HG02938 (cell line): ENCODE measurements at regions not wholly inside any gene's neighbourhood (a gene's known extent, or its start where the extent isn't known, plus 50 kb on each side); places are given as distances from the start of the nearest gene placed in this dataset.
"Not testable (repeated sequence)": the region's sequence is repeated elsewhere in the genome, so short reads cannot be mapped to it uniquely, and the experiment has no call there.

Experiments
- ATAC-seq: cut with Tn5 transposase; IDR thresholded peaks from one replicate; pipeline ENCODE4 v1.9.1; 2021; ENCODE audit warnings: mild to moderate bottlenecking, moderate library complexity; ENCODE audit not compliant: unreplicated experiment

- ATAC-seq = no peak
These were observed 1127.0 kb downstream of the DNAJB9 start for GRCh38 chr7:109696723-109697122.

GRCh38 chr7:109699661-109700060 is 1130.0 kb downstream of the DNAJB9 start:
- ATAC-seq = no peak

GRCh38 chr7:109713366-109713765 is 1143.7 kb downstream of the DNAJB9 start:
- ATAC-seq = no peak

- not testable (repeated sequence) for ATAC-seq
These were observed 1149.7 kb downstream of the DNAJB9 start for GRCh38 chr7:109719359-109719758.

GRCh38 chr7:109734601-109735000 is 1164.9 kb downstream of the DNAJB9 start:
- no peak for ATAC-seq

GRCh38 chr7:109735881-109736280 is 1166.2 kb downstream of the DNAJB9 start:
- no peak for ATAC-seq

- ATAC-seq = no peak
These were observed 1176.2 kb downstream of the DNAJB9 start for GRCh38 chr7:109745677-109746410.

GRCh38 chr7:109751241-109751640 is 1181.6 kb downstream of the DNAJB9 start:
- ATAC-seq = no peak

GRCh38 chr7:109752068-109752467 is 1182.4 kb downstream of the DNAJB9 start:
- no peak for ATAC-seq

- no peak for ATAC-seq
These were observed 1188.0 kb downstream of the DNAJB9 start for GRCh38 chr7:109757713-109758112.

GRCh38 chr7:109763611-109764010 is 1193.9 kb downstream of the DNAJB9 start:
- no peak for ATAC-seq

GRCh38 chr7:109772161-109772560 is 1202.5 kb downstream of the DNAJB9 start:
- ATAC-seq = no peak

GRCh38 chr7:109782806-109783205 is 1213.1 kb downstream of the DNAJB9 start:
- ATAC-seq = no peak

GRCh38 chr7:109806548-109806947 is 1236.9 kb downstream of the DNAJB9 start:
- ATAC-seq = no peak

- ATAC-seq = no peak
These were observed 1251.5 kb downstream of the DNAJB9 start for GRCh38 chr7:109821156-109821555.

GRCh38 chr7:109834851-109835250 is 1256.1 kb upstream of the LRRN3 start:
- no peak for ATAC-seq

GRCh38 chr7:109835577-109835976 is 1255.3 kb upstream of the LRRN3 start:
- ATAC-seq = no peak

GRCh38 chr7:109836016-109836415 is 1254.9 kb upstream of the LRRN3 start:
- no peak for ATAC-seq

- no peak for ATAC-seq
These were observed 1248.5 kb upstream of the LRRN3 start for GRCh38 chr7:109842386-109842785.

- no peak for ATAC-seq
These were observed 1246.6 kb upstream of the LRRN3 start for GRCh38 chr7:109844362-109844761.

GRCh38 chr7:109864230-109864629 is 1226.7 kb upstream of the LRRN3 start:
- no peak for ATAC-seq

GRCh38 chr7:109868215-109868860 is 1222.6 kb upstream of the LRRN3 start:
- no peak for ATAC-seq

GRCh38 chr7:109873296-109873695 is 1217.6 kb upstream of the LRRN3 start:
- ATAC-seq = no peak
